OCI-LY1 (cell line): ENCODE measurements at regions not wholly inside any gene's neighbourhood (a gene's known extent, or its start where the extent isn't known, plus 50 kb on each side); places are given as distances from the start of the nearest gene placed in this dataset.

ENCODE experiments used
- EZH2 ChIP-seq: fragments of 200-600 bp; sonication (generic), shearing (Covaris generic); IDR thresholded peaks from 2 replicates; pipeline ENCODE4 v1.8.0; 2017; ENCODE audit warnings: borderline replicate concordance, mixed run types, mild to moderate bottlenecking, antibody characterized with exemption, low read length, moderate library complexity, mixed read lengths
- TF ChIP-seq, protein P1 (sequence below): fragments of 200-600 bp; sonication (generic), shearing (Covaris generic); IDR thresholded peaks from 2 replicates; pipeline ENCODE4 v1.5.1; 2017; ENCODE audit warnings: mild to moderate bottlenecking, antibody characterized with exemption, low read length, moderate library complexity, mixed read lengths

DNA sequence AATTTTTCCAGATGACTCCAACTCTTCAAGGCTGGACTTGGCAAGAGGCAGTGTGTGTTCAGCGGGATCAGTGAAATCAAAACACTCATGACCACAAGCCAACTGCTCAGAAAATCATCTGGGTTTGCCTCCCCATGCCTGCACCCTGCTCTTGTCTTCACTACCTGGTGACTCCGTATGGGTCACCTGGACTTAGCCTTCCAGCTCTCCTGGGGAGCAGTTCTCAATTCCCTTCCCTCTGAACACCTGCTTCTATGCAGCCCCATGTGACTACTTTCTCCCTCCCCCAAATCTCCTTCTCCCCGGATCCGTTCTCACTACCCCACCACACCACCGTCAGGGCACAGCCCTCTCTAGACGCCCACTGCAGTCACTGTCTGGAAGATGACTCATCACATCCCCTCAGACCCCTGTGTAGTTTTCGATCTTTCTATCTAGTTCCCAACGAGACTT is 130.2 kb upstream of the ID2 start:
- no peak for TF ChIP-seq EZH2
- TF ChIP-seq, protein P1, sequence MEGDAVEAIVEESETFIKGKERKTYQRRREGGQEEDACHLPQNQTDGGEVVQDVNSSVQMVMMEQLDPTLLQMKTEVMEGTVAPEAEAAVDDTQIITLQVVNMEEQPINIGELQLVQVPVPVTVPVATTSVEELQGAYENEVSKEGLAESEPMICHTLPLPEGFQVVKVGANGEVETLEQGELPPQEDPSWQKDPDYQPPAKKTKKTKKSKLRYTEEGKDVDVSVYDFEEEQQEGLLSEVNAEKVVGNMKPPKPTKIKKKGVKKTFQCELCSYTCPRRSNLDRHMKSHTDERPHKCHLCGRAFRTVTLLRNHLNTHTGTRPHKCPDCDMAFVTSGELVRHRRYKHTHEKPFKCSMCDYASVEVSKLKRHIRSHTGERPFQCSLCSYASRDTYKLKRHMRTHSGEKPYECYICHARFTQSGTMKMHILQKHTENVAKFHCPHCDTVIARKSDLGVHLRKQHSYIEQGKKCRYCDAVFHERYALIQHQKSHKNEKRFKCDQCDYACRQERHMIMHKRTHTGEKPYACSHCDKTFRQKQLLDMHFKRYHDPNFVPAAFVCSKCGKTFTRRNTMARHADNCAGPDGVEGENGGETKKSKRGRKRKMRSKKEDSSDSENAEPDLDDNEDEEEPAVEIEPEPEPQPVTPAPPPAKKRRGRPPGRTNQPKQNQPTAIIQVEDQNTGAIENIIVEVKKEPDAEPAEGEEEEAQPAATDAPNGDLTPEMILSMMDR, result no peak
